ENCODE measurements at regions not wholly inside any gene's neighbourhood (a gene's known extent, or its start where the extent isn't known, plus 50 kb on each side); places are given as distances from the start of the nearest gene placed in this dataset.

DNA sequence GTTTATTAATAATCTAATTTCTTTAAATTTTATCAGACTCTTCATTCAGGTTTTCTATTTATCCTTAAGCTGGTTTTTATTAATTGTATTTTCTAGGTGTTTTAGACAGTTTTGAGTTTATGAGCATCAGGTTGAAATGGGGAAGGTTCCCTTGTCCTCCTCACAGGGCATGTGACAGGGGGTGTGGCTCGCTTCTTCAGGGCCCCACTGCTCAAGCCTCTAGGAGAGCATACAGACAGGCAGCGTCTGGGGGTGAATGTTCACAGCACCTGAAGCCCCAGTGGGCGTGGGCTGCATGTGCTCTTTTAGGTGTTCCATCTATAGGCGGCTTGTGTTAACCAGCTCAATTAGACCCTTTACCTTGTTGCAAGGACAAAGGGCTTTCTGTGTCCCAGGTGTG is 78.2 kb upstream of the RUFY1 start:
- TF ChIP-seq CTCF (conservative IDR thresholded peaks at IDR 0.05 in 1 of 2, IDR thresholded peaks at IDR 0.05 in 1 of 2; ENCODE audit: extremely low read depth in 1 of 2, insufficient read depth in 1 of 2, low read depth in 1 of 2, low read length in 2 of 2), result no peak
- no peak for TF ChIP-seq EZH2 (IDR thresholded peaks at IDR 0.05; ENCODE audit: borderline replicate concordance, low read length)

Data from mammary epithelial cell (primary cell).